Stimulated activated CD8-positive, alpha-beta memory T cell treated with anti-CD3 and anti-CD28 coated beads, Interleukin-4, amount 100 ng/mL, for 48 hours (primary cell): ENCODE measurements at regions not wholly inside any gene's neighbourhood (a gene's known extent, or its start where the extent isn't known, plus 50 kb on each side); places are given as distances from the start of the nearest gene placed in this dataset.
"Not testable (repeated sequence)": the region's sequence is repeated elsewhere in the genome, so short reads cannot be mapped to it uniquely, and the experiment has no call there.

Experiments
- DNase-seq: peaks from one replicate; pipeline ENCODE4 v3.0.0-alpha.2; 2020

DNA sequence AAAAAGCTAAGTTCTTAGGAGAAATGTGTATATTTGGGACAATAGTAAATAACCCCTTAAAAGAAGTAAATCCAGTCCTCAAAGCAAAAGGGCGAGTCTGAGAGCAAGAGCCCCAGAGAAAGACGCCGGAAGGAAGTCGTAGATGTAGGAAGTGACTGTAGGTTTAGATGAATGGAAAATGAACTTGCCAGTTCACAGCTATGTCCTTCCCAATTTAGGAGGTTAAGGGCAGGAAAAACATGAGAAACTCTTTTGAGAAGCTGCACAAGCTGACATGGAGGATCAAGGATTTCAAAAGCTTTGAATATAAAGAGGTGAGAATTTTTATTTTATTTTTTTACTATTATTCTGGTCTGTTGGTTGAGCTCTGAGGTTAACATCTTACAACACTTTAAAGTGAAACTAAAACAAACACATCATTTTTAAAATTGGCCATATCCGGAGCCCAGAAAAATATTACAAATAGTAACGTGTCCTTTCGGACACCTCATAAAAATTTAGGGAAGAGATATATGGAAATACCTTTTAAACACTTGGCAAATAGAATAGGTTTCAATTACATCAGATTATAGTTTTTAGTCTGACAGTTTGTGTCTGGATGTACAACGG, 1178.6 kb downstream of the MRPL39 start:
- no peak for DNase-seq

GRCh38 chr21:24424776-24425175, 1182.5 kb downstream of the MRPL39 start:
- no peak for DNase-seq

DNA sequence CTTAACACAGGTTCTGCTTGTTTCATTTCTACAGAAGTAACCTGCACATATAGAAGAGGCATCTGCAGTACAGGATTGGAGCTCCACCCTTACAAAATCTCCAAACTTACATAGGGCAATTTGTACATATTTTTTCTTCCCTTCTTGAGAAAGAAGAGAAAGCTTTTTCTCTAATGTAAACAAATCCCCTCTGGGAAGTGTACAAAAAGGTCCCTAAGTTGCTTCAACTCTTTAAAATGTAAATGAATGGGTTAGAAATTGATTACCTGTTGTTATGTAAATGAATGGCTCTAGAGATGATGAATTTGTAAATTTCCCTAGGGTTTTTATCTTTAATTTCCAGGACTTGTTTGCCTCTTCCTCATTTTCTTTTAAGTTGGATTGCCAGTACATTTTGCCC, 1183.7 kb downstream of the MRPL39 start:
- no peak for DNase-seq

DNA sequence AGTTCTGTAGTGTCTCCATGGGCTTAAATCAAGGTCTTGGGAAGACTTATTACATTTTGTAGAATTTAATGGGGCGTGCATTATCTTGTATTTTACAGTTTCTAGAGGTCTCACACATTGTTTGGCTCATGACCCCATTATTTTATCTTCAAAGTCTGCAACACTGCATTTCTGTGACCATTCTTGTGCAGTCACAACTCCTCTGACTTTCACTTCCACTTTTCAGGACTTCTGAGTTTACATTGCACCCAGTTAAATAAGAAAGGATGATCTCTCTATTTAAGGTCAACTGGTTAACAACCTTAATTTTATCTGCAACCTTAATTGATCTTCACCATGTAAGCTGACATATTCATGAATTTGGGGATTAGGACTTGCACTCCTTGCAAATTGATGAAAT, 1186.6 kb downstream of the MRPL39 start:
- no peak for DNase-seq

- not testable (repeated sequence) for DNase-seq
Measured at GRCh38 chr21:24419641-24420040, 1187.6 kb downstream of the MRPL39 start.

DNA sequence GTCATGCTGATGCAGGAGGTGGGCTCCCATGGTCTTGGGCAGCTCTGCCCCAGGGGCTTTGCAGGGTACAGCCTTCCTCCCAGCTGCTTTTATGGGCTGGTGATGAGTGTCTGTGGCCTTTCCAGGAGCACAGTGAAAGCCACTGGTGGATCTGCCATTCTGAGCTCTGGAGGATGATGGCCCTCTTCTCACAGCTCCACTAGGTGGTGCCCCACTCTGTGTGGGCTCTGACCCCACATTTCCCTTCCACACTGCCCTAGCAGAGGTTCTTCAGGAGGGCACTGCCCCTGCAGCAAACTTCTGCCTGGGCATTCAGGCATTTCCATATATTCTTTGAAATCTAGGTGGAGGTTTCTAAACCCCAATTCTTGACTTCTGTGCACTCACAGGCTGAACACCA, 1188.6 kb downstream of the MRPL39 start:
- no peak for DNase-seq

GRCh38 chr21:24411429-24411828, 1195.9 kb downstream of the MRPL39 start:
- DNase-seq: no peak

DNA sequence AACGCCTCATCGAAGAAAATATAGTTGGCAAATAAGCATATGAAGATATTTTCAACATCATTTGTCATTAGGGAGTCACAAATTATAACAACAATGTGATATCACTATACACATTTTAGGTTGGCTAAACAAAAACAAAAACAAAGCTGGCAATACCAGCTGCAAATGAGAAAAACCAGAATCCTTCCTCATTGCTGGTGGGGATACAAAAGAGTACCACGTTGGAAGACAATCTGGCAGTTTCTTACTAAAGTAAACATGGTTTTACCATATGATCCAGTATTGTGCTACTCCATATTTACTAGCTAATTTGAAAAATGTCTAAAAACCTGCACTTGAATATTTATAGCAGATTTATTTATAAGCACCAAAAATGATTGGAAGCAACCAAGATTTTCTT, 1204.1 kb downstream of the MRPL39 start:
- DNase-seq: no peak

DNA sequence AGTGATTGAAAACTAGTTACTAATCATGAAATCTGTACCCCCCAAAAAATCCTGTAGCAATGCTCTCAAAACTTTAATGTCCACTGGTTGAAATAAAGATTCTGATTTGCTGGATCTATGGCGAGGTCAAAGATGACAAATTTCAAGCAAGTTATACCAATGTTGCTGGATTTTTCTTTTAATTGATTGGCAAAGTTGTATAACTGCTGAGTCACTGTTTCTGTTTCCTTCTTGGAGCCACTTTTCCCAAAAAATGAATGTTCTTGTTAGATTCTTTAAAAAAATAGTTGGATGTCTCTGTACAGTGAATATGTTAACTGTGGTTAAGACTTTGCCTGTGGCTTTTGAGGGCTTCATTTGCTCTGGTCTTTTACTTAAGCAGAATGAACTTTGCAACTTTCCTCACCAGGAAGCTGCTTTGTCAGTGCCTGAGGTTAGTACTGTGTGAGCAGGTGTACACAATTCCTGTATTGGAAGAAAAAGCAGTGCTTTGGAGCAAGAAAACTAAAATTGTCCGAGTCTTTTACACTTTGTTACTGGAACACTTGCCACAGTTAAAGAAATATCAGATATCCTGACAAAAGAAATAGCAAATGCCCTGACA, 1211.9 kb downstream of the MRPL39 start:
- DNase-seq: no peak

- DNase-seq: peak; percentile 42
Measured at GRCh38 chr21:24375201-24375600, 1232.1 kb downstream of the MRPL39 start.

DNA sequence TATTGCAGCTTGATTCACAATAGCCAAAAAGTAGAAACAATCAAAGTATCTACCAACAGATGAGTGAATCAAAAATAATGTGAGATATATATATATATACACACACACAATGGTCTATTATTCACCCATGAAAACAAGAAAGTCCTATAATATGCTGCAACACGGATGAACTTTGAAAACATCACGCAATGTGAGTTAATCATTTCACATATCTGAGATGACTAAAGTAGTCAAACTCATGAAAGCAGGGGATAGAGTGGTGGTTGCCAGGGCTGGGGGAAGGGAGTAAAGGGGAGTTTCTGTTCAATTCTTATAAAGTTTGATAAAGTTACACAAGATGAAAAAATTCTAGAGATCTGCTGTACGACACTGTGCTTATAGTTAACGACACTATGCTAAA, 1234.8 kb downstream of the MRPL39 start:
- DNase-seq: no peak

GRCh38 chr21:24369746-24370145, 1237.5 kb downstream of the MRPL39 start:
- no peak for DNase-seq

- DNase-seq: no peak
Measured at GRCh38 chr21:24369278-24369677, 1238.0 kb downstream of the MRPL39 start.

DNA sequence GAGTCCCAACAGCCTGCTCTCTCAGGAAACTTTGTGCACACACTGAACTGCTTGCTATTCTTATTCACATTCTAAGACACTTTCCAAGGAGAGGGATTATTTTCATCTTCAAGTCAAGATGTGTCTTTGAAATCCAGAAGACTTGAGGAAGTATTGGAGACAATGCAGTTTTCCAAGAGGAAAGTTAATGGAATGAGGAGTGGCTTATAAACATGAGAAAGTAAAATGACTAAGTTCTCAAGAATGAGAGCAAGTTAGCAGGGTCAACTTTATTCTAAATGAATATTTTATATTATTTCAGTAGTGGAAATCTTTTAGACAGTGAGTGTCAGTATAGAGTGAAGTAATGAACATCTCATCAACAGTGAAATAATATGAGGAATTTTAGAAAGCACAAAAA, 1239.3 kb downstream of the MRPL39 start:
- no peak for DNase-seq

DNA sequence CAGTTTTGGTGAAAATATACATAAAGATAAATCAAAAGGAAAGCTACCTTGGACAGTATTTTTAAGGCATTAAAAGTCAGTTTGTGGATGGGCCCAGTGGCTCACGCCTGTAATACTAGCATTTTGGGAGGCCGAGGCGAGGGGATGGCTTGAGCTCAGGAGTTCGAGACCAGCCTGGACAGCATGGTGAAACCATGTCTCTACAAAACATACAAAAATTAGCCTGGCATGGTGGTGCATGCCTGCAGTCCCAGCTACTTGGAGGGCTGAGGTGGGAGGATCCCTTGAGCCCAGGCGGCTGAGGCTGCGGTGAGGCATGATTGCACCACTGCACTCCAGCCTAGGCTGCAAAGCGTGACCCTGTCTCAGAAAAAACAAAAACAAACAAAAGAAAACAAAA, 1253.8 kb downstream of the MRPL39 start:
- no peak for DNase-seq

DNA sequence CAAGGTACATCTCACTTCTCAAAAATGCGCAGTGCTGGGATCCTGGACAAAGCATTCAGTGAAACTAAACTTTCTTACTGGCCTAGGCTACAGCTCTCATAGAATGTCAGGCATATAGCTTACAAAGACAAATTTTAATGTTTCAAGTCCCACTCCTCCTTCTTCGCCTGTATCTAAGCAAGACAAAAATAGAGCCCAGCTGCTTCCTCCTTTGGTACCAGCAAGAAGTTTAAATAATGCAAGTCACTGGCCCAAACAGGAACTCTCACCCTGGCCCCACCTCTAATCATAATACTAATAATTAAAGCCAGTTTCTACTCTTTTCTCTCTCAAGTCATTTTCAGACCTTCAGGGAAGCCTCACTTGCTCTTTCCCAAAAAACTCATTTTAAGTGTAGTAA, 1267.9 kb downstream of the MRPL39 start:
- no peak for DNase-seq

- DNase-seq: no peak
Measured at GRCh38 chr21:24336491-24336890, 1270.8 kb downstream of the MRPL39 start.

DNA sequence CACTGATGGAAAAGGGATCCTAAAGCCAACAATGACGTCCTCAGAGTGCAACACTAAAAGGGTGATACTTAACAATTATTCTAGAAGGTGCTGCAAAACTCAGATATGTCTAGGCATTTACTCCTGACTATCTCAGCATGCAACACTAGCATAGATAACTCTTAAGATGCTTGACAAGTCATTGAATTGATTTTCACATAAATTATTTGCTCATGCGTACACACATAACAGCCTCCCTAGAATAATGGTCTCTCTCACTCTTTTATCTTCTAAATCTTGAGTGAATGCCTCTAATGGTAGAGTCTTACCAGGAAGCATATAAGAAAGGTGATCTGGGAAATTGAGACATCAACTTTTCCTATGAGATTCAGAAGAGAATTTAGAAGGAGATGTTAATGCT, 1283.7 kb downstream of the MRPL39 start:
- DNase-seq: no peak

DNA sequence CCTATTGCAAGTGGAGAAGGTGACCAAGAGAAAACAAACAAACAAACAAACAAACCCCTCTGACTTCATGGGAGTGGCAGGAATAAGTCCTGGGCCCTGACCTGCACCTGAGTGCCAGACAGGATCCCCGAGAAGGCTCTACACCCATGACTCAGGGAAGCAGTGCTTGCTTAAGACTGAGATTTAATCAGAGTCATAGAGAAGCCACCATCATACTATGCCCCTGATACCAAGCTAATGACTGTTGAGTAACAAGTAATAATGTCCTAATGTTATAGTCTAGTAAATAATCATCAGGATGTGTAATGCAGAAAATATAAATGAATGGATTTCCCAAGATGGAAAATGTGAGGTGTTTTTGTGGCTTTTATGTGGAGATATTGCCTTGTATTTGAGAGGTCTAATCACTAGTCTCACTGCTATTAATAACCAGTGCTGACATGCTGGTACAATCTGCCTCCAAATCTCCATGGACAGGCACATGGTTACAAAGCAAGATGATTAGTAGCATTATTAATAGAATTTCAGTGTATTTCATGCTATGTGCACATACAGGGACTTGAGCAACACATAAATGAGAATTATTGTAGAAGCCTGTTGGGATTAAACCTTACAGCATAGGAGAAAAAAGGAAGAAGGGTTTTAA, 1290.9 kb downstream of the MRPL39 start:
- DNase-seq: no peak

DNA sequence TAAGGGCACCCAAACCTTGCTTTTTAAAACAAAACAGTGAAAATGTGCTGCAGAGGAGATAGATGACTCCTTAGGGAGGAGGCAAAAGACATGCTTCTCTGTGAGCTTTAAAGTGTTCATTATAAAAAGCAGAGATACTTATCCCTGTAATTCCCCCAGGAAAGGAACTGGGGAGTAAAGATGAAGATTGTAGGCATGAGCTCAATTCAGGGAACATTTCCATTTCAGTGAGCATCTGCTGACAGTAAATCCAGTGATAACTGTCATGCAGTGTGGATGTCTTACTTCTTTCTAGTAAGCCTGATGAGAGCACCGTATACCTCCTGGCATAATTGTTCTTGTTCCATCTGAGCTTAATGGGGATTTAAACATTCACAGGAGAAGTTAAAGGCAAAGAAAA, 1296.5 kb downstream of the MRPL39 start:
- no peak for DNase-seq

- no peak for DNase-seq
Measured at GRCh38 chr21:24308183-24308582, 1299.1 kb downstream of the MRPL39 start.

GRCh38 chr21:24302400-24302799, 1304.9 kb downstream of the MRPL39 start:
- DNase-seq: no peak

DNA sequence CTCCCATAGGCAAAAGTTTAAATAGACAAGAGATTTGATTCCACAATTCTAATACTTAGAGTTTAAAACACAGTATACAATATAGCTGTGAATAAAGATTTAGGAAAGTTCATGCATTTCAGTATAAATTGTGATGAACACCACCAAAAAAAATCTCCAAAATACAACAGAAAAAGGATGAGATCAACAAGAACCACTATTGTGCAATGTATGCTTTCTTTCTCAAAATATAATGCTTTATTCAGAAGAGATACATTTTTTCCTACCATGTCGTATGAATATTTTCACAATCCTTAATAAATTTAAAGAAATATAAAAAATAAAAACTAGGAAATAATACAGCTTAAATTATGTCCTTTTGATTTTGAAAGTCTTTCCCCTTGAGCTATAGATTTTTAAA, 1309.2 kb downstream of the MRPL39 start:
- no peak for DNase-seq

DNA sequence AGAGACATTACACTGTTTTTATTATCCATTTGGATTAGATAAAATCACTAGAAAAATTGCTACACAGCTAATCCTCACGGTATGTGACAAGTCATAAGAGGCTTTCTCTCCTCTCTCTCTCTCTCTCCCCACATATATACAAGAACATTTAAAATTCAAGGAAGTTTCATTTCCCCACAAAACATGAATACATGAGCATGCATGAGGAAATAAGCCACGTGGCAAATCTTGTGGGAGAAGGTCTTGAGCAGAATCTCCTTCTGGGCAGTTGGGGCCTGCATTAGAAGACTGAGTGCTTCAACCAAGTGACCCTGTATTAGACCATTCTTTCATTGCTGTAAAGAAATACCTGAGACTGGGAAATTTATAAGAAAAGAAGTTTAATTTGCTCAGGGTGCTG, 1313.1 kb downstream of the MRPL39 start:
- no peak for DNase-seq
